ENCODE measurements at regions not wholly inside any gene's neighbourhood (a gene's known extent, or its start where the extent isn't known, plus 50 kb on each side); places are given as distances from the start of the nearest gene placed in this dataset.

DNA sequence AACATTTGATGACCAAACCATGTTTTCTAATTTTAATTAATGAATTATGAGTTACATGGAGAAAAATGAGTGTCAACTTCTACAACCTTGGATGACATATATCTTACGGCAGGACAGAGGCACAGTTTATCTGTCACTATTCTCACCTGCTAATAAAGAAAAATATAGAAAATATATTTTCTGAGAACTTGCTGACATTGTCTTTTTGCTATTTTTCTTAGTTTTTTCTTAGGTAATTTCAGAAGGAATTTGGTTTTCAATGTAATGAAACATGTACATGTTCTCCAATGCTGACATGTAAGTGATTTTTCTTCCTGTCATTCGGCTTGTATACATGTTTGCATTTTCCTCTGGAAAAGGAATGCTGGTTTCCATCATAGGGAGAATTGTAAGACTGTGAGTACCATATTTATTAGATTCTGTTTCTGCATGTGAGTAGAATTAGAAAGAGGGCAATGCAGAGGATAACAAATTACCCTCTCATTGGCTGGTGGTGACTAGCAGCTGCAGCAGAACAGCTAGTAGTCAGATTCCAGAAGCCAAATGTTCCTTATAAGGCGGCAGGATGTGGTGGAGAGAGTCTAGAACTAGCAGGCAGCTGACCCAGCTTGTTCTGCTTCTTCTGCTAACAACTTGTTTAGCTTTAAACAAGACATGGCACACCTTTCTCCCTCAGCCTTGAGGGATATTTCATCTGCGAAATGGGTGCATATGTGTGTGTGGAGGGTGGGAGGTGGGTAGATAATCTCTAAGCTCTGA is 132.8 kb upstream of the SPACA1 start:
- H3K27me3 ChIP-seq (ENCODE audit: control insufficient read depth in 3 of 3, insufficient read depth in 3 of 3, low read length in 3 of 3) = no peaks in the 10 kb centered on the region
- H3K9ac ChIP-seq (ENCODE audit: low read depth in 1 of 3, low read length in 3 of 3) = no peak overlapping the region
- H3K36me3 ChIP-seq (ENCODE audit: control insufficient read depth in 3 of 3, insufficient read depth in 3 of 3, low read length in 3 of 3) = no peaks in the 10 kb centered on the region
- no peaks in the 10 kb centered on the region for H3K4me1 ChIP-seq (ENCODE audit: control insufficient read depth in 3 of 3, insufficient read depth in 3 of 3, low read length in 3 of 3)
- no peak overlapping the region for H3K4me3 ChIP-seq (ENCODE audit: low read length in 3 of 3)
- no peaks in the 10 kb centered on the region for H3K9me3 ChIP-seq (ENCODE audit: control insufficient read depth in 3 of 3, low read length in 3 of 3)
- no peak overlapping the region for H3K27ac ChIP-seq (ENCODE audit: low read depth, low read length)

DNA sequence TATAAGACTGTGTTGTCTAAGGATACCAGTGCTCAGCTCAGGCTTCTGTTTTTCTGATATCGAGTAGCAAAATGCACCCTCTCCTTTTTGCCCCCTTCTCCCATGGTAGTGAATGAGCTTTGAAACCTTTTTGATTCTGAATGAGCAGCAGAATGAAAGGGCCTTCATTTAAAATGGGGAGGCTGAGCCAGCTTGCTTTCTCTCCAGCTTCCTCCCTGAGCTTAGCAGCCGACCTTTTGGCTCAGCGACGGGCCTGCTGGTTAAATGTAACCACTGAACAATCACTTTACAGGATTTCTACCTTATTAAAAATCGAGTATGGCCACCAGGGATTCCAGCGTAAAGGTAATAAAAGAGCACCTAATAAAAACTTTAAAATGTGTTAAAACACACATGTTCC is 133.7 kb upstream of the SPACA1 start:
- Histone ChIP-seq H3K4me1 (ENCODE audit: control insufficient read depth in 3 of 3, insufficient read depth in 3 of 3, low read length in 3 of 3) (no peaks in the 10 kb centered on the region), H3K27me3 (ENCODE audit: control insufficient read depth in 3 of 3, insufficient read depth in 3 of 3, low read length in 3 of 3) (no peaks in the 10 kb centered on the region), H3K27ac (ENCODE audit: low read depth, low read length) (no peak overlapping the region), H3K4me3 (ENCODE audit: low read length in 3 of 3) (no peak overlapping the region), H3K9ac (ENCODE audit: low read depth in 1 of 3, low read length in 3 of 3) (no peak overlapping the region), H3K36me3 (ENCODE audit: control insufficient read depth in 3 of 3, insufficient read depth in 3 of 3, low read length in 3 of 3) (no peaks in the 10 kb centered on the region), H3K9me3 (ENCODE audit: control insufficient read depth in 3 of 3, low read length in 3 of 3) (no peaks in the 10 kb centered on the region)

DNA sequence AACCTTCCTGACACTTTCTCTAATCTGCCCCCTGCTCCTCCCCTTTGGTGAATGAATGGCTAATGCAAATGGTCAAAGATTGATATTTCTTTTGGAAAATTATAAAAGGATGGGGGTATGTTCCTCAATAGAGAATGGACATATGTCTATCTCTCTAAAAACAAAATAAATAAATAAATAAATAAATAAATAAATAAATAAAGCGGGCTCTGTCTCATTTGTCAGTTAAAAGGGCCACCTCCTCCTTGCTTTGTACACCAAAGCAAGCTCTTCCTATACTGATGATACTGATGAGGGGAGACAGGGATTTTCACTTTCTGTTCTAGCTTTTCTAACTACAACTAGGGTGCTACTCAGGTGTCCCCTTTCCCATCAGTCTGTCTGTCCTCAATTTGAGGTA is 135.5 kb upstream of the SPACA1 start:
- Histone ChIP-seq H3K9ac (ENCODE audit: low read depth in 1 of 3, low read length in 3 of 3) (no peak overlapping the region), H3K4me3 (ENCODE audit: low read length in 3 of 3) (no peak overlapping the region), H3K9me3 (ENCODE audit: control insufficient read depth in 3 of 3, low read length in 3 of 3) (no peaks in the 10 kb centered on the region), H3K36me3 (ENCODE audit: control insufficient read depth in 3 of 3, insufficient read depth in 3 of 3, low read length in 3 of 3) (no peaks in the 10 kb centered on the region), H3K27ac (ENCODE audit: low read depth, low read length) (no peak overlapping the region), H3K27me3 (ENCODE audit: control insufficient read depth in 3 of 3, insufficient read depth in 3 of 3, low read length in 3 of 3) (peaks cover 0 to 2% (median 0%) of the 10 kb centered on the region in 3 donors), H3K4me1 (ENCODE audit: control insufficient read depth in 3 of 3, insufficient read depth in 3 of 3, low read length in 3 of 3) (no peaks in the 10 kb centered on the region)

DNA sequence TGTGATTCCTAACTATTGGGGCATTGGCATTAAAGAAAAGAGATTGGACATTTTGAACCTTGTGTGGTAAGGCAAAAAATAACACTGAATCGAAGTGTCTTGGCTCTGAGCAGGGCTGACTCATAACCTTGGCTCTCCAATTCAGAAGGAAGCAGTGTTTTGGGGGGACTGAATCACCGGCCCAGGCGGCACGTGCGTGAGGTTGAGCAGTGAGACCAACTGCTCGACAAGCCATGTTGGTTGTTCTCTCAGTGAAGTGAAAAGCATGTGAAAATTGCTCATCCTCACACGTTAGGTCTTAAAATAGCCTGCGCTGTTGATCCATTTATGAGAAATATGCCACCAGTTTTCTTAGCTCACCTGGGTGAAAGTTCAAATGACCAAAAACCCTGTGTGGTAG is 137.8 kb upstream of the SPACA1 start:
- Histone ChIP-seq H3K27me3 (ENCODE audit: control insufficient read depth in 3 of 3, insufficient read depth in 3 of 3, low read length in 3 of 3) (peaks cover 0 to 2% (median 0%) of the 10 kb centered on the region in 3 donors), H3K4me3 (ENCODE audit: low read length in 3 of 3) (no peak overlapping the region), H3K27ac (ENCODE audit: low read depth, low read length) (no peak overlapping the region), H3K9me3 (ENCODE audit: control insufficient read depth in 3 of 3, low read length in 3 of 3) (no peaks in the 10 kb centered on the region), H3K36me3 (ENCODE audit: control insufficient read depth in 3 of 3, insufficient read depth in 3 of 3, low read length in 3 of 3) (no peaks in the 10 kb centered on the region), H3K9ac (ENCODE audit: low read depth in 1 of 3, low read length in 3 of 3) (no peak overlapping the region), H3K4me1 (ENCODE audit: control insufficient read depth in 3 of 3, insufficient read depth in 3 of 3, low read length in 3 of 3) (no peaks in the 10 kb centered on the region)

- no peaks in the 10 kb centered on the region for H3K9me3 ChIP-seq (ENCODE audit: control insufficient read depth in 3 of 3, low read length in 3 of 3)
- no peak overlapping the region for H3K9ac ChIP-seq (ENCODE audit: low read depth in 1 of 3, low read length in 3 of 3)
- no peak overlapping the region for H3K27ac ChIP-seq (ENCODE audit: low read depth, low read length)
- no peak overlapping the region for H3K4me3 ChIP-seq (ENCODE audit: low read length in 3 of 3)
- H3K4me1 ChIP-seq (ENCODE audit: control insufficient read depth in 3 of 3, insufficient read depth in 3 of 3, low read length in 3 of 3) = no peaks in the 10 kb centered on the region
- H3K36me3 ChIP-seq (ENCODE audit: control insufficient read depth in 3 of 3, insufficient read depth in 3 of 3, low read length in 3 of 3) = no peaks in the 10 kb centered on the region
- peaks cover 0 to 2% (median 0%) of the 10 kb centered on the region in 3 donors for H3K27me3 ChIP-seq (ENCODE audit: control insufficient read depth in 3 of 3, insufficient read depth in 3 of 3, low read length in 3 of 3)
Observed at GRCh38 chr6:87908978-87909811, 138.4 kb upstream of the SPACA1 start.

DNA sequence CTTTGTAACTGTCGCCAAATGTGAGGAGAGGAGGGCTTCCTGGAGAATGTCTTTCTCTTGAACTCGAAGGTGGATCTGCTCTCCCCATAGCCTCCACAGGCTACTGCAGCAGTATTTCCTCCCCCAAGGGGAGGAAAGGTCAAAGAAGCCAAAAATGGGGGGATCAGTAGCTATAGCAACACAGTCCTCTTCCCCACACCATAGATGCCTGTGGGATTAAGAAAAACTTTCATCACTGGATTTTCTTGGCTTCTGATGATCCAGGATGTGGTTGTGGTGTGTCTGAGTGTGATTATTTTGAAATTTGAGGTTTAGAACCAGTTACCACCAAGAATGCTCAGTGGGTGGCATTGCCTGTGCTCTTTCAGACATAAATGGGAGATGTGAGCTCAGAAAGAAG is 140.1 kb upstream of the SPACA1 start:
- Histone ChIP-seq H3K9me3 (ENCODE audit: control insufficient read depth in 3 of 3, low read length in 3 of 3) (no peaks in the 10 kb centered on the region), H3K4me3 (ENCODE audit: low read length in 3 of 3) (no peak overlapping the region), H3K27ac (ENCODE audit: low read depth, low read length) (no peak overlapping the region), H3K36me3 (ENCODE audit: control insufficient read depth in 3 of 3, insufficient read depth in 3 of 3, low read length in 3 of 3) (no peaks in the 10 kb centered on the region), H3K9ac (ENCODE audit: low read depth in 1 of 3, low read length in 3 of 3) (no peak overlapping the region), H3K4me1 (ENCODE audit: control insufficient read depth in 3 of 3, insufficient read depth in 3 of 3, low read length in 3 of 3) (no peaks in the 10 kb centered on the region), H3K27me3 (ENCODE audit: control insufficient read depth in 3 of 3, insufficient read depth in 3 of 3, low read length in 3 of 3) (peaks cover 0 to 2% (median 0%) of the 10 kb centered on the region in 3 donors)

- Histone ChIP-seq H3K9me3 (ENCODE audit: control insufficient read depth in 3 of 3, low read length in 3 of 3) (no peaks in the 10 kb centered on the region), H3K4me1 (ENCODE audit: control insufficient read depth in 3 of 3, insufficient read depth in 3 of 3, low read length in 3 of 3) (no peaks in the 10 kb centered on the region), H3K9ac (ENCODE audit: low read depth in 1 of 3, low read length in 3 of 3) (no peak overlapping the region), H3K36me3 (ENCODE audit: control insufficient read depth in 3 of 3, insufficient read depth in 3 of 3, low read length in 3 of 3) (no peaks in the 10 kb centered on the region), H3K27ac (ENCODE audit: low read depth, low read length) (no peak overlapping the region), H3K27me3 (ENCODE audit: control insufficient read depth in 3 of 3, insufficient read depth in 3 of 3, low read length in 3 of 3) (peaks cover 0 to 2% (median 0%) of the 10 kb centered on the region in 3 donors), H3K4me3 (ENCODE audit: low read length in 3 of 3) (no peak overlapping the region)
Observed at GRCh38 chr6:87905101-87905641, 142.5 kb upstream of the SPACA1 start.

GRCh38 chr6:87904011-87904410 is 143.6 kb upstream of the SPACA1 start:
- H3K4me3 ChIP-seq (ENCODE audit: low read length in 3 of 3) = no peak overlapping the region
- no peak overlapping the region for H3K9ac ChIP-seq (ENCODE audit: low read depth in 1 of 3, low read length in 3 of 3)
- no peaks in the 10 kb centered on the region for H3K4me1 ChIP-seq (ENCODE audit: control insufficient read depth in 3 of 3, insufficient read depth in 3 of 3, low read length in 3 of 3)
- no peaks in the 10 kb centered on the region for H3K9me3 ChIP-seq (ENCODE audit: control insufficient read depth in 3 of 3, low read length in 3 of 3)
- no peak overlapping the region for H3K27ac ChIP-seq (ENCODE audit: low read depth, low read length)
- peaks cover 0 to 2% (median 0%) of the 10 kb centered on the region in 3 donors for H3K27me3 ChIP-seq (ENCODE audit: control insufficient read depth in 3 of 3, insufficient read depth in 3 of 3, low read length in 3 of 3)
- H3K36me3 ChIP-seq (ENCODE audit: control insufficient read depth in 3 of 3, insufficient read depth in 3 of 3, low read length in 3 of 3) = no peaks in the 10 kb centered on the region

DNA sequence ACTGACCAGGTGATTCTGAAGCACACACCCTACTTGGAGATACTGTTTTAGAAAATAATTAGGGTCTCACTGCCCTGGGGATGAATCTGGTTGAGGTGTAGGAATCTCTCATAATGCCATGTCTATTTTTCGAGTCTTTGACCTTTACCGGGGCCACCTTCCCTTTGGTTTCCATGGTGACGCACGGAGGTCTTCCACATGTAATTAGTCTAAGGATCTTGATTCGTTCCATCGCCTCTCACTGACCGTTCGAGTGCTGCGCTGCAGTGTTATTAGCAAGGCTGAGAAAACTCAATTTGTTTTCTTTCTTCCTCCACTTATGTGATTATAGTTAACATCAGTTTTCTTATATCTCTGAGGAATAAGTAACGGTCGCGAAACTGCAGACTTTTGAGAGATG is 144.3 kb upstream of the SPACA1 start:
- no peak overlapping the region for H3K27ac ChIP-seq (ENCODE audit: low read depth, low read length)
- no peak overlapping the region for H3K4me3 ChIP-seq (ENCODE audit: low read length in 3 of 3)
- no peaks in the 10 kb centered on the region for H3K9me3 ChIP-seq (ENCODE audit: control insufficient read depth in 3 of 3, low read length in 3 of 3)
- H3K27me3 ChIP-seq (ENCODE audit: control insufficient read depth in 3 of 3, insufficient read depth in 3 of 3, low read length in 3 of 3) = peaks cover 0 to 1% (median 0%) of the 10 kb centered on the region in 3 donors
- no peak overlapping the region for H3K9ac ChIP-seq (ENCODE audit: low read depth in 1 of 3, low read length in 3 of 3)
- H3K4me1 ChIP-seq (ENCODE audit: control insufficient read depth in 3 of 3, insufficient read depth in 3 of 3, low read length in 3 of 3) = no peaks in the 10 kb centered on the region
- H3K36me3 ChIP-seq (ENCODE audit: control insufficient read depth in 3 of 3, insufficient read depth in 3 of 3, low read length in 3 of 3) = no peaks in the 10 kb centered on the region

- Histone ChIP-seq H3K9me3 (ENCODE audit: control insufficient read depth in 3 of 3, low read length in 3 of 3) (no peaks in the 10 kb centered on the region), H3K4me1 (ENCODE audit: control insufficient read depth in 3 of 3, insufficient read depth in 3 of 3, low read length in 3 of 3) (no peaks in the 10 kb centered on the region), H3K4me3 (ENCODE audit: low read length in 3 of 3) (no peak overlapping the region), H3K27me3 (ENCODE audit: control insufficient read depth in 3 of 3, insufficient read depth in 3 of 3, low read length in 3 of 3) (no peaks in the 10 kb centered on the region), H3K9ac (ENCODE audit: low read depth in 1 of 3, low read length in 3 of 3) (no peak overlapping the region), H3K27ac (ENCODE audit: low read depth, low read length) (no peak overlapping the region), H3K36me3 (ENCODE audit: control insufficient read depth in 3 of 3, insufficient read depth in 3 of 3, low read length in 3 of 3) (no peaks in the 10 kb centered on the region)
Observed at GRCh38 chr6:87902383-87902782, 145.3 kb upstream of the SPACA1 start.
